MM.1S (cell line): ENCODE measurements at regions not wholly inside any gene's neighbourhood (a gene's known extent, or its start where the extent isn't known, plus 50 kb on each side); places are given as distances from the start of the nearest gene placed in this dataset.

ENCODE experiments used
- DNase-seq: peaks from one replicate; pipeline ENCODE4 v3.0.0-alpha.2; 2015
- H2AFZ ChIP-seq: fragments of 300-600 bp; sonication (generic); 2 replicates; pipeline ENCODE4 v1.6.0; 2016; ENCODE audit warnings: antibody characterized with exemption, low read length
- H3F3A ChIP-seq: fragments of 300-600 bp; sonication (generic); 2 replicates; pipeline ENCODE4 v1.6.1; 2016; ENCODE audit warnings: mild to moderate bottlenecking, antibody characterized with exemption, low read length, moderate library complexity, mixed read lengths; ENCODE audit not compliant: insufficient read depth
- H3K27ac ChIP-seq: fragments of 300-600 bp; sonication (generic); 2 replicates; pipeline ENCODE4 v1.5.1; 2016; ENCODE audit warnings: mild to moderate bottlenecking, low read length
- H3K27me3 ChIP-seq: fragments of 300-600 bp; sonication (generic); replicated peaks from 2 replicates; pipeline ENCODE4 v1.6.0; 2016; ENCODE audit warnings: low read length; ENCODE audit not compliant: insufficient read depth
- H3K36me3 ChIP-seq: fragments of 300-600 bp; sonication (generic); replicated peaks from 2 replicates; pipeline ENCODE4 v1.6.1; 2016; ENCODE audit warnings: mild to moderate bottlenecking, low read length, mixed read lengths; ENCODE audit not compliant: insufficient read depth
- H3K4me1 ChIP-seq: fragments of 300-600 bp; sonication (generic); 2 replicates; pipeline ENCODE4 v1.6.1; 2016; ENCODE audit warnings: low read length, mixed read lengths
- H3K4me2 ChIP-seq: fragments of 300-600 bp; sonication (generic); 2 replicates; pipeline ENCODE4 v1.6.0; 2016; ENCODE audit warnings: low read depth, low read length
- H3K4me3 ChIP-seq: fragments of 300-600 bp; sonication (generic); 2 replicates; pipeline ENCODE4 v1.5.1; 2016; ENCODE audit warnings: low read length, mixed read lengths
- H3K79me2 ChIP-seq: fragments of 300-600 bp; sonication (generic); 2 replicates; pipeline ENCODE4 v1.6.1; 2016; ENCODE audit warnings: mixed run types, low read length, mixed read lengths
- H3K9ac ChIP-seq: fragments of 300-600 bp; sonication (generic); 2 replicates; pipeline ENCODE4 v1.6.1; 2016; ENCODE audit warnings: low read length, mixed read lengths
- H3K9me2 ChIP-seq: fragments of 300-600 bp; sonication (generic); replicated peaks from 2 replicates; pipeline ENCODE4 v1.6.1; 2016; ENCODE audit warnings: mild to moderate bottlenecking, low read length, mixed read lengths; ENCODE audit not compliant: insufficient read depth
- H3K9me3 ChIP-seq: fragments of 300-600 bp; sonication (generic); replicated peaks from 2 replicates; pipeline ENCODE4 v1.6.1; 2016; ENCODE audit warnings: mild to moderate bottlenecking, low read length, mixed read lengths; ENCODE audit not compliant: insufficient read depth
- H4K20me1 ChIP-seq: fragments of 300-600 bp; sonication (generic); 2 replicates; pipeline ENCODE4 v1.6.1; 2016; ENCODE audit warnings: mild to moderate bottlenecking, low read length, moderate library complexity, mixed read lengths; ENCODE audit not compliant: insufficient read depth
- CTCF ChIP-seq: fragments of 300-600 bp; sonication (generic); IDR thresholded peaks from 2 replicates; pipeline ENCODE4 v1.5.1; 2016; ENCODE audit warnings: antibody characterized with exemption, low read length, mixed read lengths
- EZH2 ChIP-seq: fragments of 300-600 bp; sonication (generic); optimal IDR thresholded peaks from 2 replicates; pipeline ENCODE3; 2017; ENCODE audit warnings: low read depth, mild to moderate bottlenecking, antibody characterized with exemption, low read length, mixed read lengths
- EZH2phosphoT487 ChIP-seq: fragments of 300-600 bp; sonication (generic); IDR thresholded peaks from 2 replicates; pipeline ENCODE4 v1.6.1; 2018; ENCODE audit warnings: antibody characterized with exemption, low read length

- H3K27ac ChIP-seq = no peak overlapping the region
- no peaks in the 10 kb centered on the region for H3F3A ChIP-seq
- no peaks in the 10 kb centered on the region for H3K4me1 ChIP-seq
- H3K9ac ChIP-seq = no peak overlapping the region
- TF ChIP-seq EZH2 (no peak), EZH2phosphoT487 (no peak), CTCF (peak; percentile 71)
- no peak overlapping the region; the same call in 1 of the 2 replicates for H3K4me3 ChIP-seq
- H4K20me1 ChIP-seq = no peaks in the 10 kb centered on the region
- no peaks in the 10 kb centered on the region for H3K9me3 ChIP-seq
- peak overlapping the region; percentile 54; the same call in 1 of the 2 replicates for H2AFZ ChIP-seq
- no peaks in the 10 kb centered on the region for H3K79me2 ChIP-seq
- DNase-seq = peak; percentile 75
- peak overlapping the region; percentile 54; the same call in 1 of the 2 replicates for H3K4me2 ChIP-seq
- H3K36me3 ChIP-seq = no peaks in the 10 kb centered on the region
- no peaks in the 10 kb centered on the region for H3K27me3 ChIP-seq
- no peaks in the 10 kb centered on the region for H3K9me2 ChIP-seq
Observed at GRCh38 chr15:23877502-23878412, 190.7 kb upstream of the NDN start.

- Histone ChIP-seq H3K27ac (no peak overlapping the region), H3K9me3 (no peaks in the 10 kb centered on the region), H2AFZ (no peak overlapping the region), H4K20me1 (no peaks in the 10 kb centered on the region), H3K4me2 (no peak overlapping the region), H3F3A (no peaks in the 10 kb centered on the region), H3K9ac (no peak overlapping the region), H3K4me1 (no peaks in the 10 kb centered on the region), H3K36me3 (no peaks in the 10 kb centered on the region), H3K27me3 (no peaks in the 10 kb centered on the region), H3K79me2 (no peaks in the 10 kb centered on the region), H3K4me3 (no peak overlapping the region), H3K9me2 (no peaks in the 10 kb centered on the region)
- TF ChIP-seq EZH2phosphoT487 = no peak
- TF ChIP-seq EZH2 = no peak
- no peak for TF ChIP-seq CTCF
- DNase-seq = no peak
Observed at GRCh38 chr15:23881291-23881690, 194.2 kb upstream of the NDN start.

- Histone ChIP-seq H2AFZ (no peak overlapping the region), H3K36me3 (no peaks in the 10 kb centered on the region), H3K9me2 (no peaks in the 10 kb centered on the region), H3F3A (no peaks in the 10 kb centered on the region), H3K27me3 (no peaks in the 10 kb centered on the region), H3K9ac (no peak overlapping the region), H4K20me1 (no peaks in the 10 kb centered on the region), H3K79me2 (no peaks in the 10 kb centered on the region), H3K4me2 (no peak overlapping the region), H3K4me3 (no peak overlapping the region), H3K4me1 (no peaks in the 10 kb centered on the region), H3K9me3 (no peaks in the 10 kb centered on the region), H3K27ac (no peak overlapping the region)
- TF ChIP-seq EZH2phosphoT487 (no peak), CTCF (no peak), EZH2 (no peak)
- no peak for DNase-seq
Observed at GRCh38 chr15:23890218-23890617, 203.1 kb upstream of the NDN start.
